Stimulated activated CD8-positive, alpha-beta memory T cell treated with anti-CD3 and anti-CD28 coated beads, Interleukin-2, amount 100 ng/mL, for 48 hours (primary cell): ENCODE measurements at regions not wholly inside any gene's neighbourhood (a gene's known extent, or its start where the extent isn't known, plus 50 kb on each side); places are given as distances from the start of the nearest gene placed in this dataset.
A peak's percentile ranks its signal among the peaks of the same experiment; 100 is the strongest.
"Not testable (repeated sequence)": the region's sequence is repeated elsewhere in the genome, so short reads cannot be mapped to it uniquely, and the experiment has no call there.

Experiments
- DNase-seq, 2 donors: peaks; one replicate each; pipeline ENCODE4 v3.0.0-alpha.2; 2020; ENCODE audit warnings: low read depth in 2 of 2

DNA sequence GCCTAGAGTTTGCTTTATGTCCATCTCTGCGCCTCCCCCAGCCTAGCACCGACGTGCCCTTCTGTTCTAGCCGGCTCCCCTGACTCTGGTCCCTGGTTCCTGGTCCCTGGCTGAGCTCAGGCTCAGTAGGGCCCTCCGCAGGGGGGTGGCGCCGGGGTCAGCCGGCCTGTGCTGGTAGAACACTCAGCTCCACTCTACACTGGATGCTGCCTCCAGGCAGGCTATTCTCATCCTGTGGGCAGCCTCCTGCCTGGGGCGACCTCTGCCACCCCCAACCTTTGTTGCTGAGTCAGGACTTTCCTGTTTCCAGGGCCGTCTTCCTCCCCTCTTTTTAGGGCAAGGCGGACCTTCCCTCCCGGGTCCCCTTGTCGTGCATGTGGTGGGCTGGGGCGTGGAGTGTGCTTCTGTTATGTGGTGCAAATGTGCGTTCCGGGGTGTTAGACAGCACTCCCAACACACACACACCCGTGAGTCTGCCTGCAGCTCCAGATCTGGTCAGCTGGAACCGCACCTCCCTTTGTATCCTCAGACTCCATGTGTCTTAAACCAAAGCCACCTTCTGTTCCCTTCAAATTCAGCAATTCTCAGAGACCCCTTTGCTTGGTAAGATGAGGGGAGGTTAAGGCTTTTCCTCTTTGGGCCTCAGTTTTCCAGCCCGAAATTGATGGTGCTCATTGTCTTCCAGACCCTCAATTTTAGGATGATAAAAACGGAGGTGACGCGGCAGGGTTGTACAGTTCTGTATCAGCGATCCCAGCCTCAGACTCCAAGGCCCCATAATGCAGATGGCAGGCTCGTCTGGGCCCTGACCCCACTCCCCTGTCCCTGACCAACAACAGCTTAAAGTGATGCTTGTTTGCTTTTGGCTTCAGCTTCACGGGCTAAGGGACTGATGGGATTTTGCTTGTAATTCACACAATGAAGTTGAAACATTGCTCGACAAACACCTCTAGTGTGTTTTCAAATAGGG lies 1327.9 kb downstream of the BRD1 start:
- no peak for DNase-seq

GRCh38 chr22:48498526-48499331 lies 1328.9 kb downstream of the BRD1 start:
- no peak for DNase-seq

DNA sequence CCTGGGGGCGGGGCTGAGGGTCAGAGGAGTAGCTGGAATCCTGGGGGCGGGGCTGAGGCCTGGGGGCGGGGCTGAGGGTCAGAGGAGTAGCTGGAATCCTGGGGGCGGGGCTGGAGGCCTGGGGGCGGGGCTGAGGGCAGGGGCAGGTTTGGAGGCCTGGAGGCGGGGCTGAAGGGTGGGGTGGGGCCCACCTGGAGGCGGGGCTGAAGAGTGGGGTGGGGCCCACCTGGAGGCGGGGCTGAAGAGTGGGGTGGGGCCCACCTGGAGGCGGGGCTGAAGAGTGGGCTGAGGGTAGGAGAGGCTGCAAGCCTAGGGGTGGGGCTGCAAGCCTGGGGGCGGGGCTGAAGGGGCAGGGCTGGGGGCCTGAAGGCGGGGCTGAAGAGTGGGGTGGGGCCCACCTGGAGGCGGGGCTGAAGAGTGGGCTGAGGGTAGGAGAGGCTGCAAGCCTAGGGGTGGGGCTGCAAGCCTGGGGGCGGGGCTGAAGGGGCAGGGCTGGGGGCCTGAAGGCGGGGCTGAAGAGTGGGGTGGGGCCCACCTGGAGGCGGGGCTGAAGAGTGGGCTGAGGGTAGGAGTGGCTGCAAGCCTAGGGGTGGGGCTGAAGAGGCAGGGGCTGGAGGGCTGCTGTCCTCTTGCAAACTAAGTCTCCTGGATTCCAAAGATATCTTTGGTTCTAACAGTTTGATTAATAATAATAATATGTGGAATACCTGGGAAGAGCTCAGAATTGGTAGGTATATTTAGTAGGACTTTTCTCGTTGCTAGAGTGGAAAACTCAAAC lies 1329.7 kb downstream of the BRD1 start:
- DNase-seq = not testable (repeated sequence)

DNA sequence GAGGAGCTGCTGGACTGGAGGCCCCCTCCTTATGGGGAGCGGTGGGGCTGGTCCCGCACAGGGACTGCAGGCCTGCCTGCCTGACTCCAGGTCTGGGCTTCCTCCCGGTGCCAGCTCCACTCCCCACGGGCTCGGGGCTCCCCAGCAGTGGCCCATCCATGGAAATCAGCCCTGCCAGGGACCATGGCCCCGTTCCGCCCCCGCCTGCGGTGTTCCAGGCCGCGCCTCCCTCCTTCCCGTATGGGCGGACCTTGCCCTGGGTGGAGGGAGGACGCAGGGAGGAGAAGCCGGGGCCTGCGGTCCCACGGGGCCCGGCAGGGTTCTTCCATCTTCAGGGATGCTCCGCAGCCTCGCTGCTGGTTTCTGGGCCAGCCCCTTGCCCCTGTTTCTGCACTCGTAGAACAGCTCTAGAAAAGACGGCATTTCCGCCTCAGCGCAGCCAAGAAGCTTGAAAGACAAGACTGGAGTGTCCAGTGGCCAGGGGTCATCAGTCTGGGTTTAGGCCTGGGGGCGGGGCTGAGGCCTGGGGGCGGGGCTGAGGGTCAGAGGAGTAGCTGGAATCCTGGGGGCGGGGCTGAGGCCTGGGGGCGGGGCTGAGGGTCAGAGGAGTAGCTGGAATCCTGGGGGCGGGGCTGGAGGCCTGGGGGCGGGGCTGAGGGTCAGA lies 1330.6 kb downstream of the BRD1 start:
- no peak for DNase-seq

DNA sequence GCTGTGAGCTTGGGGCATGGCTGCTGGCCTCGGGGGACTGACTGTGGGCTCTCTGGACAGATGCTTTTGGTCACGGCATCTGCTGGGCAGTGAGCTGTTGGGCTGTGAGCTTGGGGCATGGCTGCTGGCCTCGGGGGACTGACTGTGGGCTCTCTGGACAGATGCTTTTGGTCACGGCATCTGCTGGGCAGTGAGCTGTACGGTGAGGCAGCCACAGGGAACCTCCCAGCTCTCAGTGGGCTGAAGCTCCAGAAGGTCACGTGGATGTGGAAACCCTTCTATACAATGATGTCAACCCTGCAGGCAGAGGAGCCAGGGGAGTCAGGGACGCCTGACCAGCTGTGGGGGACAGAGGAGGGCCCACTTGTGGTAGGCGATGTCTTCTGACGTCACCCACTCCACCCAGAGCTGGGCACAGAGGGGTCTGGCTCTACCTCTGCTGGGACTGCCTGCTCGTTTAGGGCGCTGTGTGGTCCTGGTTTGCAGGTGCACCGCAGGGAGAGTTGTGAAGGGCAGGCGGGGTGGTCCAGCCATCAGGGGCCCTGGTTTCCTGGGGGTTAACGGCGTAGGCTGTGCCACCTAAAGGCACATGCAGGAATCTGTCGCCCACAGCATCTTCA lies 1331.3 kb downstream of the BRD1 start:
- DNase-seq = no peak

- no peak for DNase-seq
These were observed 1332.0 kb downstream of the BRD1 start for GRCh38 chr22:48495751-48496080.

GRCh38 chr22:48494968-48495750 lies 1332.5 kb downstream of the BRD1 start:
- no peak for DNase-seq

GRCh38 chr22:48494256-48494967 lies 1333.3 kb downstream of the BRD1 start:
- DNase-seq = no peak

DNA sequence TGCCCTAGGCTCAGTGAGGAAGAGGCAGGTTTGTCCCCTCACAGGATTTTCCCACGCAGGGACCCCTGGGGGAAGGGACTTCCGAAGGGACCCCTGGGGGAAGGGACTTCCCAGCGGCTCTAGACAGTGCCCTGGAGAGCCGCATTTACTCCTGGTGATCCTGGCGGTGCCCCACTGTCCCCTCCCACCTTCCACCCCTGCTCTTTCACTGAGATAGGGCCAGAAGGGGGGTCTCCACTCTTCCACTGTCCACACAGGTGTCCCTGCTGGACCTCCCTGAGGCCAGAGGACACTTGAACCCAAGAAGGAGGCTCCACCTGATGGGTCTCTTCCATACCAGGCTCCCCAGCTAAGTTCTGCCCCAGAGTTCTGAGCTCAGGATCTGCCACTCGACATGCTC lies 1333.9 kb downstream of the BRD1 start:
- DNase-seq = no peak

GRCh38 chr22:48492366-48493320 lies 1335.0 kb downstream of the BRD1 start:
- peak; percentile 16 to 17 for DNase-seq

DNA sequence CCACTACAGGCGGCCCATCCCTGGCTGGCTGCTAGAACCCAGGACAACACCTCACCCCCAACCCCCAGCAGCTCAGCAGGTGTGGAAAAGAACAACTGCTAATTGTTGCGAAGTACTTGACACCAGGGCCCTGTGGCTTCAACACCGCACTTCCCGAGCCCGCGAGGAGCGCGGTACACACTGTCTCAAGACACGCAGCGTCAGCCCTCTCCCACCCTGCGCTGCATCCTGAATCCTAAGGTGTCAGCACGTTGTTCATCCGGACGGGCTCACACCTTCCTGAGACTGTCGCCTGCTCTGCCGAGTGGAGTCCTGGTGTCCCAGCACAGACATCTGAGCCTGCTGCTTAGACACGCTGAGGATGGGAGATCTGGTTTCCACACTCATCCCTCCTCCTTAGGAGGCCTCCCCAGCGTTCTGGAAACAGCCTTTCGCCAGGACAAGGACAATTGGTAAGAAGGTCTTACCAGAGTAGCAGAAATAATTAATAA lies 1336.2 kb downstream of the BRD1 start:
- DNase-seq = no peak

DNA sequence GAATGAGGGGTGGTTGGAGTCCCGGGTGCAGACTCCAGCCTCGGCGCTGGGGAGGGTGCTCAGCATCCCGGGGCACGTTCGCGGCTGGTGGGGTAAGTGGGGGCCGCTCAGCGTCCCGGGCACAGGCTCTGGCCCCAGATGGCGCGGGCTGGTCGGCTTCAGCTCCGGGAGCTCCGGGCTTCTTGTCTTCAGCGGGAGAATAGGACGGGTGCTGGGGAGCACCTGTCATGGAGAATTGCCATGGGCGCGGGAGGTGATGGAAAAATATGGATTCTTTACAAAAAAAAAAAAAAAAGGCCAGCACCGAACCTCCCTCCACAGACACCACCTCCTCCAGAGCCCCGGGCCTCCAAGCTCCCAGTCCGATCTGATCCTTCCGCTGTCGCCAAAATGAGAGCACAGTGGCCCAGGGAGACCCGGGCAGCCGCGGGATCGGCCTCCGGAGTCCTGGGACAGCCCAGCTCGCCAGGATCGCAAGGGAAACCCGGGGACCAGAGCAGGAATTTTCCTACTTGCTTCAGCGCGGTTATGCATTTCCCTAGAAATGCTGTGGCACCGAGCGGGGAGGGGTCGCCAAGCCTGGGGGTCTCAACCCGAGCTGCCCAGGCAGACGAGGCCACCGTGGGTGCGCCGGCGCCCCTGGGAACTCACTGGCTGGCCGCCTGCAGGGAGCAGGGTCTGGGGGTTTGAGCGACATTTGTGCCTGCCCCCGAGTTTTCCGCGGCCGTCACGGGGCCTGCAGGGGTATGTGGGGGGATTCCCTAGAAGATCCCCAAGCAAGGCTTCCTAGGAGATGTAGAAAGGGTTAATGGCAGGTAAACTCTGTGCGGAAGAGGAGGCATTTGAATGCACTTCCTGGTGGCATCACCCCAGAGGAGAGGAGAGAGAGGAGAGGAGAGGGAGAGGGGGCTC lies 1336.9 kb downstream of the BRD1 start:
- DNase-seq = no peak

DNA sequence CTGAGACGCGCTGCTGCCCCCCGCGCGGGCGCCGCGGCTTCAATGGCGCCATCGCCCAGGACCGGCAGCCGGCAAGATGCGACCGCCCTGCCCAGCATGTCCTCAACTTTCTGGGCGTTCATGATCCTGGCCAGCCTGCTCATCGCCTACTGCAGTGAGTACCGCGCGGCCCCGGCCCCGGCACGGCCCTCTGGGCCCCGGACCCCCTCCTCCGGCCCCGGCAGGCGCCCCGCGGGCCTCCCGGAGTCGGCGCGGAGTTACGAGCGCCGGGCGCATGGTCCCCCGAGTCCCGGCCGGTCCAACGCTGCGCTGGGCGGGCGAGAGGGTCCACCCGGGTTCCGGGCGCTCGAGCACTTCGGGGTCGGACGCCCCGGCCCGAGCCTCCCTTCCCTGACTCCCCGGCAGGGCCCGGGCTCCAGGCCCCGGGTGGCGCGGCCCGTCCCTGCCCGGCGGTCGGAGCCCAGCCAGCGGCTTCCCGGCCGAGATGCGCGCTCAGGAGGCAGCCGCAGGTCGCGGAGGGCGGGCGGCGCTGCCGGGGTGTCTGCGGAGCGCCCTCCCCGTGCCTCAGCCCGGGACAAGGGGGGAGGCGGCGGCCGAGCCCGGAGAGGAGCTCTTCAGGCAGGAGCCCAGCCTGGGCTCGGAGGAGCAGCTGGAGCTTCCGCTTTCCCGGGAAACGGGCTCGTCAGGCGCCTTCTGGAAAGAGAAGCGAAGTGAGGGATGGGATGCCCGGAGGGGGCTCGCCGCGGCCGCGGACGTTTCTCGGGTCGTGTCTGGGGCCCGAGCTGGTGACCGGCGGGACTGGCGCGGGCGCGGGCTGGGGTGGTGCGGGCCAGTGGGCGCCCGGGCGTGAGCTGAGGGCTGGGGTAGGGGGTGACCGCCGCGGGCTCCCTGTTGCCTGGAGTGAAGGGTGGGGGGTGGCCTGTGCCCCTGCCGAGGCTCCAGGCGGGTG lies 1337.8 kb downstream of the BRD1 start:
- DNase-seq = no peak

DNA sequence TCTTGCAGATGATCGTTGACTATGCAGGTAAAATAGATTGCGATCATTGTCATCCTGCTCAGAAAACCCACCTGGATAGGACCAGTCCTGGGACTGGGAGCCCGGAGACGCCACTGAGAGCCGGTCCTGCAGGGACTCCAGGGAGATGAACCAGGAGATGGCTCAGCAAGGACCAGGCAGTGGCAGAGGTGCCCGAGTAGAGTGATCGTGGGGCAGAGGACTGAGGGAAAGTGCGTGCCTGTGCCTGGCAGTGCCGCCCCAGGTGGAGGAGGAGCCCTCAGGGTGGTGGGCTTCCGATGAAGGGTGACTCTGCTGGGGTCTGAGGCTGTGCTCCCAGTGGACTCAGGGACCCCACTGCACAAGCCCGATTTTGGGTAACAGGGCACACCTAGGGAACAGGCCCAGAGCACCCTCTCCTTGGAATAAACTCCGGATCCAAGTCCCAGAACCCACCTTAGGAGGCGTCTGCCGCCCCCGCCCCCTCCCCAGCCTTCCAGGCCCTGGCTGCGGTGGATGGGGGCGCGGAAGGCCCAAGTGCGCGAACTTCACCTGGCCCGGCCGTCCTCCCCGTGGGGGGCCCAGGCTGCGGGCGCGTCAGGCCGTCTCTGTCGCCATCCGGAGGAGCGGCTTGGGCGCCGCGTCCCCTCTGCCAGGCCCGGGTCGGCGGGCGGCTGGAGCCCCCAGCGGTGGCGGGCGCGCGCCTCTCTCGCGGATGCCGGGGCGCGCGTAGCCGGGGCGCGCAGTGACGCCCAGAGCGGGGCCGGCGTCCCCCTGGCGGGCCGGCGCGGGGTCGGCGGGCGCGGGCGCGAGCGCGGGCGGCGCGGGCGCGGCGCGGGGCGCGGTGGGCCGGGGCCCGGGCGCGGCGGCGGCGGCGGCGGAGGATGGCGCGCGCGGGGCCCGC lies 1338.8 kb downstream of the BRD1 start:
- no peak for DNase-seq

GRCh38 chr22:48488149-48488551 lies 1339.5 kb downstream of the BRD1 start:
- no peak for DNase-seq
